ENCODE measurements at regions not wholly inside any gene's neighbourhood (a gene's known extent, or its start where the extent isn't known, plus 50 kb on each side); places are given as distances from the start of the nearest gene placed in this dataset.
"Not testable (repeated sequence)": the region's sequence is repeated elsewhere in the genome, so short reads cannot be mapped to it uniquely, and the experiment has no call there.

DNA sequence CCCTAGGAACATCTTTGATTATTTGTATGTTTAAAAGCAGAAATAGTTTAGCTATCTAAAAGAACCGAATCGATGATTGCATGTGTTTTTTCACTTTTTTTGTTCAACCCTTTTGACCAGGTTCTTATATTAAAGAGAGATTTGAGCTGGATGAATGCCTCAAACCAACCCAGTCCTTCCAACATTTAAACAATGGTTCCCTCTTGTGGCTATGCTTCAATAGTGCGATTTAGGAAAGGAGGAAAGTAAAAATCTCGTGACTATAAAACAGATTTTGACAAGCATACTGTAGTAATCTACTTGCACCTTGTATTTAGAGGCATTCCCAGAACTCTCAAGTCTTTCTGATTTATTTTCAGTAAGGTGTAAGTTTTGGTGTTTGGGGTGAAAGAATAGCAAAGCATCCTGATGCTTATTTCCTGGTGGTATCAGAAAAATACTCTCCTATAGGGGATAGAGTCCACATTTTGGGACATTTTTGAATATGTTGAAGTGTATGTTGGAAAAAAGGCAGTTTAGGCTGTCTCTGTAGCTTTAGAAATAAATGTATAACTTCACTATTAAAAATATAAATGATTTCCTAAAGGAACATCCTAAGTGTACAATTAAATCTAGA, 159.6 kb upstream of the KCNH8 start:
- no peak for DNase-seq (ENCODE audit: low read depth)

DNA sequence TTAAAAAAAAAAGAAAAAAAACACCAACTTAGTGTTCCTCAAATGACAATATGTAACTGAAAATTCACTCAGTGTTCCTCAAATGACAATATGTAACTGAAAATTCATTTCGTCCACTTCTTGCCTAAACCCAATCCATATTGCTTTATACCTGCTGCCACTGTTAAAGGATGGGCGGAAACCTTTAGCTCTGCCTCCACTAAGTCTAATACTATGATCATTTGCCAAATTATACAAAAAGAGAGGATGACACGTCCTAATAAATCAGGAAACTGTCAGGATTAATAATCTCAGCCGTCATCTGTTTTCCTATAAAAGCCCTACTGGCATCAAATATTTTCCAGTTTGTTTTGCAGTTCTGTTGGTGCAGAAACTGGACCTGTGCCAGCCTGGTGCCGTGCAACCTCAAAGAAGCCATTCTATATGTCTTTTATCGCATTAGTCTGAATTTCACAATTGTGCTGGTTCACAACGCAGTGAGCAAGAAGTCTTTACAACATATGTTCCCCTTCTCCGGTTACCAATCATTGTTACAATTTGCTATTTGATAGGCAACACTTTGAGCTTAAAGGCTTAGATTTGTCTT, 160.4 kb upstream of the KCNH8 start:
- no peak for DNase-seq (ENCODE audit: low read depth)

- no peak for DNase-seq (ENCODE audit: low read depth)
These were observed 161.2 kb upstream of the KCNH8 start for GRCh38 chr3:18987070-18987469.

DNA sequence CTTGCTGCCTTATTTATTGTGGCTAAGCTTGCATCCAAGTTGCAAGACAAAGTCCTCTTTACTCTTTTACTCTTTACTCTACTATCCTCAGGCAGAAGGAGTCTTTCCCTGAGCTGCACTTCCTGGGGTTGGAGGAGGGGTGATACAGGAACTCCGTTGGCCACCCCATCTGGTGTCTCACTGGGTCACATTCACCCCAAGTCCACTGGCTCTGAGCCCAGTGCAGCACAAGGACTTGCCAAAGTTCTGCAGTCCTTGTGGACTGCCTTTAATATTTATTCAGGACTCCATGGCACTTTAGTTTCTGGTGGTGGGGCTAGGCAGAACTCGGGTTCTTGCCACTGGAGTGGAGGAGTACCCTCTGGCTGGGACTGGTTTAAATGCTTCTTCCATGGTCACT, 165.4 kb upstream of the KCNH8 start:
- no peak for DNase-seq (ENCODE audit: low read depth)

DNA sequence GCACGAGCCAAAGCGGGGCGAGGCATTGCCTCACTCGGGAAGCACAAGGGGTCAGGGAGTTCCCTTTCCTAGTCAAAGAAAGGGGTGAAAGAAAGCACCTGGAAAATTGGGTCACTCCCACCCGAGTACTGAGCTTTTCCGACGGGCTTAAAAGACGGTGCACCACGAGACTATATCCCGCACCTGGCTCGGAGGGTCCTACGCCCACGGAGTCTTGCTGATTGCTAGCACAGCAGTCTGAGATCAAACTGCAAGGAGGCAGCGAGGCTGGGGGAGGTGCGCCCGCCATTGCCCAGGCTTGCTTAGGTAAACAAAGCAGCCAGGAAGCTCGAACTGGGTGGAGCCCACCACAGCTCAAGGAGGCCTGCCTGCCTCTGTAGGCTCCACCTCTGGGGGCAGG, 172.2 kb upstream of the KCNH8 start:
- DNase-seq (ENCODE audit: low read depth), result not testable (repeated sequence)

DNA sequence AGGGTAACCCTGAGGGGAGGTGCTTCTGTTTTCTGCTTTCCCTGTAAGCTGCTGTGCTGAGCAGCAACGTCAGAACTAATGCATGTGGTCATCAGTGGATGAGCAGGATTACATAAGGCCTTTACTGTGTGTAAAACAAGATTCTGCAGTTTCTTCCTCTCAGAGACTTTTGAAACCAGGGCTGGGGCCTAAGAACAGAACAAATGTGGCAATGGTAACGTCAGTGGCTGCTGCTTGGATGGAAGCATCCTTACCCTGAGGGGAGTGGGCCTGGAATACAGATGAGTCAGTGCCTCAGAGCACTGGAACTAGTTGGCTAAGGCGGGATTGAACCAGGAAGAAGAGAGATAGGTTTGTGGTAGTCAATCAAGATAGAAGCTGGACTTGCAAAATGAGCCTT, 180.2 kb upstream of the KCNH8 start:
- no peak for DNase-seq (ENCODE audit: low read depth)

- no peak for DNase-seq (ENCODE audit: low read depth)
These were observed 182.5 kb upstream of the KCNH8 start for GRCh38 chr3:18965781-18966180.

DNA sequence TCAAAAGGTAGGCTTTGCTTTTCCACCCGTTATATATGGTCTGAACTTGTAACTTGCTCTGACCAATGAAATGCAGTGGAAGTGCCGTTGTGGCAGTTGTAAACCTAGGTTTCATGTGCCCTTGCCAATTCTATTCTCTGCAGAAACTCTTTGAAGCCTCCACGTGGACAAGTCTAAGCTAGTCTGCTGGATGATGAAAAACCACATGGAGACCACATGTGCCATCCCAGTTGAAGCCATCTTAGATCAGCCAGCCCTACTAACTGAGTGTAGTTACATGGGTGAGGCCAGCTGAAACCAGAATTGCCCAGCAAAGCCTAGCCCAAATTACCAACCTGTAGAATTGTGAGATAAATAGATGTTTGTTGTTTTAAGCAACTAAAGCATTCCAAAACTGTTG, 183.7 kb upstream of the KCNH8 start:
- DNase-seq (ENCODE audit: low read depth), result no peak

GRCh38 chr3:18951333-18951732, 197.0 kb upstream of the KCNH8 start:
- no peak for DNase-seq (ENCODE audit: low read depth)

DNA sequence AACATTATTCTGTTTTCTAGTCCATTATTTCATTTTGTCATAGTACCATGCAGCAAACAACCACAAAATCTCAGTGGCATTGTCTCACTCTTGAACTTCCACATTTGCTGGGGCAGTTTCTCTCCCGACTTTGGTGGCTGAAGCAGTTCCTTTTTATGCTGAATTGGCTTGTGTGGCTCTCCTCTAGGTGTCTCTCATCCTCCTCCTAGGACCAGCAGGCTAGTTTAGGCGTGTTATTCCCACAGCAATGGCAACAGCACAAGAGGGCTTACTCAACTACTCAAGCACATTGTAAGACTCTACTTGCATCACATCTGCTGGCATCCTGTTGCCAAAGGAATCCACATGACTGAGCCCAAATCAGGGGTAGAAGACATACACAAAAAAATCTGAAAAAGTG, 201.8 kb upstream of the KCNH8 start:
- DNase-seq (ENCODE audit: low read depth), result no peak

DNA sequence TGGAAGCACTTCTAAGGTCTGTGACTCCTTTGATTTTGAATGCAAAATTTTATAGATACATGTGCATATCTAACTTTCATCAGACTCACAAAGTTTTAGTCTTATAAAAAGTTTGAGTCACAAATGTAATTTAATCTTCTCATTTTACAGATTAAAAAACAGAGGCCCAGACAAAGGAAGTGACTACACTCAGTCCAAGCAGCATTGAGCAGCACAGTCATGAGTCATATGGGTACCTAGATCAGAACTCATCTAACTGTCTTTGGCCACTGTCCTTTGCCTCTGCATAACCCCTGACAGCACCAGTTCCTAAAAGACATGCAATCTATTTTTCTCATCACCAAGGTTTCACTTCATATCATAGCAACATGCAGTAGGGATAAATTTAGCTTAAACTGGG, 210.7 kb upstream of the KCNH8 start:
- DNase-seq (ENCODE audit: low read depth), result no peak

DNA sequence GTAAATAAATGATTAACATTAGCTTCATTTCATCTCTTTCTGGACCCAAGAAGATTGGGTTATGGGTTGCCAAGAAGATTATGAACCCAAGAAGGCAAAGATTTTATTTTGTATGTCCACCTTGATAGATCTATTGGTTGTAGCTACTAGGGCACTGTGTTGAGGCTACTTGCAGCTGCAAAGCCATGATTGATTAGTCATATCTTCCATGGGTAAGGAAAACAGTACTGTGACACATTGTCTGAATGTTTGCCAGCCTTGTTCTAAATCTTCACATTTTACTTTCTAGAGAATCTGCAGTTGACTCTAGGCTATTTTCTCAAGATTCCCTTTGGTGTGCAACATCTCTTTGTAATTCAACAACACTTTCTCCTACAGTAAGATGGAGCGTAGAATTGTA, 229.2 kb upstream of the KCNH8 start:
- no peak for DNase-seq (ENCODE audit: low read depth)

- DNase-seq (ENCODE audit: low read depth), result no peak
These were observed 230.4 kb upstream of the KCNH8 start for GRCh38 chr3:18917923-18918322.

GRCh38 chr3:18902081-18902793, 246.1 kb upstream of the KCNH8 start:
- no peak for DNase-seq (ENCODE audit: low read depth)

- DNase-seq (ENCODE audit: low read depth), result no peak
These were observed 246.7 kb upstream of the KCNH8 start for GRCh38 chr3:18901571-18901970.

- no peak for DNase-seq (ENCODE audit: low read depth)
These were observed 247.3 kb upstream of the KCNH8 start for GRCh38 chr3:18900994-18901393.

- no peak for DNase-seq (ENCODE audit: low read depth)
These were observed 249.4 kb upstream of the KCNH8 start for GRCh38 chr3:18898911-18899310.

- DNase-seq (ENCODE audit: low read depth), result no peak
These were observed 255.6 kb upstream of the KCNH8 start for GRCh38 chr3:18892756-18893155.

- DNase-seq (ENCODE audit: low read depth), result no peak
These were observed 256.3 kb upstream of the KCNH8 start for GRCh38 chr3:18892047-18892446.

DNA sequence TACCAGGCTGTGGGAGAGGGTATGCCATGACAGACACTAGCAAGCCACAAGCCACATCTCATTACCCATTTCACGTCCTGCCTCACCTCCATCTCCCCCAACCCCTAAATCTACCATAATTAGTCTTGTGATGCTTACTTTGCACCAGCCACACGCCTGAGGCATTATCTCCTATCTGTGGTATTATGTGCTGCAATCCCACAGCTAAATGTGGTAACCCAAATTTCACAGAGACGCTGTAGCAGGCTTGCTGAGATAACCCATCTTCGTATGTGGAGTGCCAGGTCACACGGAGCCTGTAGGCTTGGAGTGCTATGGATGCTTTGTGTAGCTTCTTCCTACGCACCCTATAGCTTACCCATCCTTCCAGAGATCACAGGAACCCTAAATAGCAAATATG, 256.7 kb upstream of the KCNH8 start:
- no peak for DNase-seq (ENCODE audit: low read depth)

DNA sequence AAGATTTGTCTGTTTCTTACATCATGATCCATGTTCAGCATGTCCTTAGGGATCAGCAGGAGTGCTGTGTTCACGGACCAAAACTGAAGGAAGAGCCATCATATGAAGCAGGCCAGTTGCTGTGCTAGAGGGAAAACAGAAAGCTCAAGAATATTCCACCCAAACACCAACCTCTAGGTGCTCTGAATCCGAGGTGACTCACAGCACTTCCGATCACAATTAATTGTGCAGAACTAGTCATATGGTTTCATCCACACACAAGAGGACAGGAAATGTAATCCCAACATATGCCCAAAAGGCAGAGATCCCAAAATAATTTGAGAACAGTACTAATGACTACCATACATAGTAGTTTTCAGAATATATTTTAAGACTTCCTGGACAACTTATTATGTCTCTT, 257.9 kb upstream of the KCNH8 start:
- no peak for DNase-seq (ENCODE audit: low read depth)

- no peak for DNase-seq (ENCODE audit: low read depth)
These were observed 259.5 kb upstream of the KCNH8 start for GRCh38 chr3:18888819-18889218.

- no peak for DNase-seq (ENCODE audit: low read depth)
These were observed 259.9 kb upstream of the KCNH8 start for GRCh38 chr3:18888370-18888769.
